Vagina (tissue), 2 donors: ENCODE measurements at regions not wholly inside any gene's neighbourhood (a gene's known extent, or its start where the extent isn't known, plus 50 kb on each side); places are given as distances from the start of the nearest gene placed in this dataset.

Source experiments
- POLR2A ChIP-seq, 2 donors: fragments of 450-650 bp; IDR thresholded peaks; one replicate each; pipeline ENCODE4 v1.6.1; 2017; ENCODE audit warnings: antibody characterized with exemption in 2 of 2, mild to moderate bottlenecking in 2 of 2, moderate library complexity in 2 of 2
- TF ChIP-seq, protein P1 (sequence below), 3 experiments: fragments of 450-650 bp in 2 of 3; fragments of 200-600 bp in 1 of 3; sonication (generic) in 1 of 3; IDR thresholded peaks; one replicate each; pipeline ENCODE4 v1.5.1; 2017 to 2019; ENCODE audit warnings: antibody characterized with exemption in 3 of 3, mild to moderate bottlenecking in 2 of 3, moderate library complexity in 2 of 3

GRCh38 chr7:92898798-92899197 lies 62.4 kb upstream of the CDK6 start:
- TF ChIP-seq, protein P1, sequence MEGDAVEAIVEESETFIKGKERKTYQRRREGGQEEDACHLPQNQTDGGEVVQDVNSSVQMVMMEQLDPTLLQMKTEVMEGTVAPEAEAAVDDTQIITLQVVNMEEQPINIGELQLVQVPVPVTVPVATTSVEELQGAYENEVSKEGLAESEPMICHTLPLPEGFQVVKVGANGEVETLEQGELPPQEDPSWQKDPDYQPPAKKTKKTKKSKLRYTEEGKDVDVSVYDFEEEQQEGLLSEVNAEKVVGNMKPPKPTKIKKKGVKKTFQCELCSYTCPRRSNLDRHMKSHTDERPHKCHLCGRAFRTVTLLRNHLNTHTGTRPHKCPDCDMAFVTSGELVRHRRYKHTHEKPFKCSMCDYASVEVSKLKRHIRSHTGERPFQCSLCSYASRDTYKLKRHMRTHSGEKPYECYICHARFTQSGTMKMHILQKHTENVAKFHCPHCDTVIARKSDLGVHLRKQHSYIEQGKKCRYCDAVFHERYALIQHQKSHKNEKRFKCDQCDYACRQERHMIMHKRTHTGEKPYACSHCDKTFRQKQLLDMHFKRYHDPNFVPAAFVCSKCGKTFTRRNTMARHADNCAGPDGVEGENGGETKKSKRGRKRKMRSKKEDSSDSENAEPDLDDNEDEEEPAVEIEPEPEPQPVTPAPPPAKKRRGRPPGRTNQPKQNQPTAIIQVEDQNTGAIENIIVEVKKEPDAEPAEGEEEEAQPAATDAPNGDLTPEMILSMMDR (IDR thresholded peaks at IDR 0.05): no peak
- no peak for TF ChIP-seq POLR2A (IDR thresholded peaks at IDR 0.05)
